Skeletal muscle tissue (tissue), 3 donors: ENCODE measurements at regions not wholly inside any gene's neighbourhood (a gene's known extent, or its start where the extent isn't known, plus 50 kb on each side); places are given as distances from the start of the nearest gene placed in this dataset.

ENCODE experiments used
- H3K27ac ChIP-seq: one replicate; pipeline ENCODE4 v1.7.0; 2013; ENCODE audit warnings: mild to moderate bottlenecking, low read depth, low read length, inconsistent platforms
- H3K27me3 ChIP-seq, 3 donors: one replicate each; pipeline ENCODE4 v1.7.0; 2013; ENCODE audit warnings: low read length in 3 of 3; ENCODE audit not compliant: control insufficient read depth in 3 of 3, insufficient read depth in 3 of 3
- H3K36me3 ChIP-seq, 3 donors: one replicate each; pipeline ENCODE4 v1.7.0; 2013; ENCODE audit warnings: low read length in 3 of 3; ENCODE audit not compliant: control insufficient read depth in 3 of 3, insufficient read depth in 3 of 3
- H3K4me1 ChIP-seq, 3 donors: one replicate each; pipeline ENCODE4 v1.7.0; 2013; ENCODE audit warnings: low read length in 3 of 3, mild to moderate bottlenecking in 3 of 3; ENCODE audit not compliant: control insufficient read depth in 3 of 3, insufficient read depth in 3 of 3
- H3K4me3 ChIP-seq, 3 donors: one replicate each; pipeline ENCODE4 v1.7.0; 2013; ENCODE audit warnings: low read length in 3 of 3
- H3K9ac ChIP-seq, 3 donors: one replicate each; pipeline ENCODE4 v1.7.0; 2013; ENCODE audit warnings: low read length in 3 of 3, mild to moderate bottlenecking in 3 of 3, moderate library complexity in 2 of 3, low read depth in 1 of 3
- H3K9me3 ChIP-seq, 3 donors: one replicate each; pipeline ENCODE4 v1.7.0; 2013; ENCODE audit warnings: low read length in 3 of 3; ENCODE audit not compliant: control insufficient read depth in 3 of 3
- donor health status: Osteomylitis.

DNA sequence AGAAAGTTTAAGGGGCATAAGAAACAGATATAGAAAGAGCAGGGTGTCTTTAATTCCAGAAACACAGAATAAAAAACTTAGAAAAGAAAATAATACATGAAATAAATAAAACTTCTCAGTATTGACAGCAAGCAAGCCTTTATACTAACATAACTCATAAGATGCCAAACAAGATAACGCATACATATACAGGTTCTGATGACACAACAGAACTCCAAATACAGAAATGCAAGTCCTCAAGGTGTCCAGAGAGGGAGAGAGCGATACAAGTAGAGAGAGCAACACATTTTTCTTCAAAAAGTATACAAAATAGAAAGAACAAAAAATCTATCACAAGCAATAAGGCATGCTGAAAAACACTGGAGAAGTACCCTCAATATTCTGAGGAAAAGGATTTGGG lies 314.6 kb upstream of the POM121L12 start:
- no peaks in the 10 kb centered on the region for H3K27me3 ChIP-seq
- H3K4me1 ChIP-seq = no peaks in the 10 kb centered on the region
- no peak overlapping the region for H3K9ac ChIP-seq
- no peak overlapping the region for H3K27ac ChIP-seq
- peaks cover 0 to 1% (median 0%) of the 10 kb centered on the region in 3 donors for H3K9me3 ChIP-seq
- no peak overlapping the region for H3K4me3 ChIP-seq
- no peaks in the 10 kb centered on the region for H3K36me3 ChIP-seq

DNA sequence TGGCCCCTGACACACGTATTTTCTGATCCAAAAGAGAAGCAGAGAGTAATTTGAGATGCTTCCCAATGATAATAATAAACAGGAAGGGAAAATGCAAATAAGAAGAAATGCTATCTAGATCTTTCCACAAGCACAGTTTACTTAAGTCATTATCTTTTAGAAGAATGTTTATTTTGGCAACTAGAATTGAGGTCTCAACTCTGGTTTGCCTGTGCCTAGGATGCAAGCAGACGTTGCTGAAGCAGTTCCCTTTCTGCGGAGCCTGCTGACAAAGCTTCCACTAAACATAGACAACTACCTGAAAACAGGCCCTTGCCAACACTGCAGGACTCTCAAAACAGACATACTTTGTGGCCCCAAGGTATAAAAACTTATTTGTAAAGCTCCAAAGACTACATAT lies 315.8 kb upstream of the POM121L12 start:
- Histone ChIP-seq H3K4me1 (no peaks in the 10 kb centered on the region), H3K4me3 (no peak overlapping the region), H3K9me3 (peaks cover 0 to 1% (median 0%) of the 10 kb centered on the region in 3 donors), H3K9ac (no peak overlapping the region), H3K27me3 (no peaks in the 10 kb centered on the region), H3K36me3 (no peaks in the 10 kb centered on the region), H3K27ac (no peak overlapping the region)

DNA sequence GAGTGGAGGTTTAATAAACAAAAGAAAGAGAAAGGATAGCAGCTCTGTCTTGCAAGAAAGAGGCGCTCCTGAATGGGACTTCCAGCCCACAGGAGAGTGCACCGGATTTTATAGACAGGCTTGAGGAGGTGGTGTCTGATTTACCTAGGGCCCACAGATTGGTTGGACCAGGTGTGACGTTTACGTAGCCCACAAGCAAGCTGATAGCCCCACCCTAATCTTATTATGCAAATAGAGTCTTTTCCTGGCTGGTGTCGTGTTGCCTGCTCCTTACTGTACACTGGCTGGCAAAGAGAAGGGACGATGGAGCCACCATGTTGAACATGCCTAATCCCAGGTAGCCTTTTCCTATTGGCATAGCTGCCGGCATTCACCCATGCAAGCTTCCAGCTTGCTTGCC lies 319.7 kb upstream of the POM121L12 start:
- no peaks in the 10 kb centered on the region for H3K27me3 ChIP-seq
- H3K4me3 ChIP-seq = no peak overlapping the region
- no peak overlapping the region for H3K9ac ChIP-seq
- no peaks in the 10 kb centered on the region for H3K36me3 ChIP-seq
- no peaks in the 10 kb centered on the region for H3K4me1 ChIP-seq
- peaks cover 0 to 1% (median 0%) of the 10 kb centered on the region in 3 donors for H3K9me3 ChIP-seq
- no peak overlapping the region for H3K27ac ChIP-seq

DNA sequence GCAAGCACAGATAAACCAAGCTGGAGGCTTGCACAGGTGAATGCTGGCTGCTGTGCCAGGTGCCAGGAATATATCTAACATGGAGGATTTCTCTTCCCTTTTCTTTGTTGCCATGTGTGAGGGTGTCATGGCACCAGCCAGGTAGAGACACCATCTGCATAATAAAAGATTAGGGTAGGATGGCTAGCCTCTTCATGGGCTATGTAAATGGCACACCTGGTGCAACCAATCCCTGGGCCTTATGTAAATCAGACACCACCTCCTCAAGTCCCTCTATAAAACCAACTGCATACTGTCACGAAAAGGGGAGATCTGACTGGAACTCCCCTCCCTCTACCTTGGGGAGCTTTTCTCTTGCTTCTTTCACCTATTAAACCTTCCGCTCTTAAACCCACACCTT lies 322.5 kb upstream of the POM121L12 start:
- Histone ChIP-seq H3K9me3 (peaks cover 0 to 2% (median 1%) of the 10 kb centered on the region in 3 donors), H3K9ac (no peak overlapping the region), H3K4me1 (no peaks in the 10 kb centered on the region), H3K4me3 (no peak overlapping the region), H3K27ac (no peak overlapping the region), H3K27me3 (no peaks in the 10 kb centered on the region), H3K36me3 (no peaks in the 10 kb centered on the region)

DNA sequence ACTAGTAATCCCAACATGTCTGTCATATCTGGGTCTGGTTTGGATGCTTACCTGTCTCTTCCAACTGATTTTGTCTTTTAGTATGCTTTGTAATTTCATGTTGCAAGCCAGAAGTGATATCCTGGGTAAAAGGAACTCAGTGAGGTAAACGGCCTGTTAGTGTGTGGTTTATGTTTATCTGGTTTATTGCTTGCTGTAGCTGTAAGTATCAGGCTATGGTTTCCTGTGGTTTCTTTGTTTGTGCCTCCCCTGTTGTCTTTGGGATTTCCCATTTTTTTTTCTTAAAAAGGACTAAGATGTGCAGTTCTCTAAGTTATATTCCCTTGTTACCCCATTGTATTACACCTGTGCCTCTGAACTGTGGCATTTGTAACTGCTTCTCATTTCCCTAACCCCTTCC lies 323.5 kb upstream of the POM121L12 start:
- Histone ChIP-seq H3K27me3 (no peaks in the 10 kb centered on the region), H3K36me3 (no peaks in the 10 kb centered on the region), H3K9ac (no peak overlapping the region), H3K27ac (no peak overlapping the region), H3K4me1 (no peaks in the 10 kb centered on the region), H3K4me3 (no peak overlapping the region), H3K9me3 (peaks cover 0 to 2% (median 1%) of the 10 kb centered on the region in 3 donors)

DNA sequence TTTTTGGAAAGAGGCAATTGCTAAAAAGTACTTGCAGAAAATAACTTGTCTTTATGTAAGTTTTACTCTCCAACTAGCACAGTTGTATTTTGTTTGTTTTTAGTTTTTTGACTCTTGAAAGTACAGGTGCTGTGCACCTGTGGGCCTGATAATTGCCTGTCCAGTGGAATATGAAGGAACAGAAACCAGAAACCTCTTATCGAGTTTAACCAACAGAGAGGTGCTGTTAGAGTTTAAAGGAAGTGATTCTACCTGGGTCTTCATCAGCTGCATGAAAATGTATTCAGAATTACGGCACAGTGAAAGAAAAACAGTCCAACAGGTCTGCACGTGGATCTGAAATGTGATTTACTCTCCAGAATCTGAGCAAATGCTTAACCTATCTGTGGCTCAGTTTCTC lies 326.6 kb upstream of the POM121L12 start:
- Histone ChIP-seq H3K27ac (no peak overlapping the region), H3K9ac (no peak overlapping the region), H3K9me3 (peaks cover 0 to 2% (median 0%) of the 10 kb centered on the region in 3 donors), H3K27me3 (no peaks in the 10 kb centered on the region), H3K36me3 (no peaks in the 10 kb centered on the region), H3K4me3 (no peak overlapping the region), H3K4me1 (no peaks in the 10 kb centered on the region)

DNA sequence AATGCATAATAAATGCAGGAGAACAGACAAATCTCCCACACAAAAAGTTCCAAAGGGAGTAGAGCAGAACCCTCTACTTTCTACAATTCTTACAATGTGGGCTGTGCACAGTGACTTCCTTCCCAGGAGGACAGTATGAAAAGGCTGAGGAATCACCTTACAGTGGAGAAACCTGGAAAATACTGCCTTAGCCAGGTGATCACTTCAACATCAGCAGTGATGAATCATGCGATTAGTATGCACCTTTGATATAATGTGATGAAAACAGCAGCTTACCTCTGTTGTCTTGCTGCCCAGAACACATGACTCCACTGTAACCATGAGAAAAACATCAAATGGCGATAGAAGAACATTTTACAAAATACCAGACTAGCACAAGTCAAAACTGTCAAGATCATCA lies 329.7 kb upstream of the POM121L12 start:
- H3K27me3 ChIP-seq = no peaks in the 10 kb centered on the region
- no peaks in the 10 kb centered on the region for H3K4me1 ChIP-seq
- peaks cover 0 to 2% (median 0%) of the 10 kb centered on the region in 3 donors for H3K9me3 ChIP-seq
- no peak overlapping the region for H3K4me3 ChIP-seq
- H3K9ac ChIP-seq = no peak overlapping the region
- no peaks in the 10 kb centered on the region for H3K36me3 ChIP-seq
- no peak overlapping the region for H3K27ac ChIP-seq

DNA sequence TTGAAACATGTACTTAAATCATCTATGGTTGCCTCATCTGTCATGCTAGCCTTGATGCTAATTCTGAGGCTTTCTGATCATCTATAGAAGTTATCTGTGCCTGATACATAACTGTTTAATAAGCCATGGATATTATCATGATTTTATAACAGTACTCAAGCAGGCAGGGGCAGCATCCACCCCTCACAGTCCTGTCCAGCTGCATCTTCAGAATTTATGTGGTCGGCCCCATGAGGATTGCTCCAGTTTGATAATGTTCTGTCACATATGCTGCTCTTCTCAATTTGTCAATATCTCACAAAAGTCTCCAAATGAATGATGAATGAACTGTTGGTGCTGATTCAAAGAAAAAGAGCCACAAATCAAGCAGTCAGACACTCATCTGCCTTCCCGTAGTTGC lies 335.1 kb upstream of the POM121L12 start:
- Histone ChIP-seq H3K9me3 (no peaks in the 10 kb centered on the region), H3K4me1 (no peaks in the 10 kb centered on the region), H3K9ac (no peak overlapping the region), H3K27me3 (no peaks in the 10 kb centered on the region), H3K4me3 (no peak overlapping the region), H3K36me3 (no peaks in the 10 kb centered on the region), H3K27ac (no peak overlapping the region)

DNA sequence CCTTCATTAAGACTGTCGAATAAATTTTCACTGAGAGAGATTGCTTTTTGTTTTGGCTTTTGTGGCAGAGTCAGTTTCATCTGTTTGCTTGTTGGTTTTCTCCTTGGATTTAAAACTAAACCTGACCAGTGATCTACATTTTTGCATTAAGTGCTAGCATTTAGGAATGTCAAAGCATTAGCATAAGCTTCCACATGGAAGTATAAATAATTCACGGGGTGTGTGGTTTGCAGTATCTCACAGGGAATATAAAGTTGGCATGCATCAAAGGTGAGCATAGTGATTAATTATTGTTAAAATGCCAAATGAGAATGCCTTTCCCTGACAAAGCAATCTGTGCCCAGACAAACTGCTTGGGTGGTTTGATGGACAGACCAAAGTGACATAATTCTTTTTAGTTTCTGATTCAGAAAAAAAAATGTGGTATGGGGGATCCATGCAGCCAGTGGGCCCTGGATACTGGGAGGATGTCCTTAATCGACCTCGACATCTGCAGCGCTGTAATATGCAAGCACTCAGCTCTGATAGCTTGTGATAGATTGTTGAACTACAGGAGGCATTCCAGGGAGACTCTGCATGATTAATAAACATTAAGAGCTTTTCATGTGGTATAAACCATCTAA lies 339.3 kb upstream of the POM121L12 start:
- no peak overlapping the region for H3K4me3 ChIP-seq
- no peaks in the 10 kb centered on the region for H3K27me3 ChIP-seq
- H3K9ac ChIP-seq = no peak overlapping the region
- peaks cover 0 to 3% (median 0%) of the 10 kb centered on the region in 3 donors for H3K9me3 ChIP-seq
- no peaks in the 10 kb centered on the region for H3K36me3 ChIP-seq
- H3K27ac ChIP-seq = no peak overlapping the region
- H3K4me1 ChIP-seq = no peaks in the 10 kb centered on the region

DNA sequence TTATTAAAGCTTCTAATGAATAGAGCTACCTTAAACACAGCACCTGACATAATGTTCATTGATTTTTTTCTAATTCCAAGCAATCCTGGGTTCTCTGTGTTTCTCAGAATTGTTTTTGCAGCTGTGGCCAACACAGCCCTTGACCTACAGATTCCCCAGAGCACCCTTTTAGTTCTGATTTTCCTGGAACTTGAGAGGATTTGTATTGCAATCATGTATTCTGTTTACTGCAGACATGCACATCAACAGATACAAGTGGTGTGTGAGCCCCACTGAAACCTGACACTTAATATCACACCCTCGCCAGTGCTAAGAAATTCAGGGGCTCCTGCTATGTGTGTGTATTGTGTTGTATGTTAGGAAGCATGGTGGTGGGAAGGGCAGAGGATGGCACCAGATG lies 344.2 kb upstream of the POM121L12 start:
- Histone ChIP-seq H3K9me3 (peaks cover 0 to 3% (median 0%) of the 10 kb centered on the region in 3 donors), H3K9ac (no peak overlapping the region), H3K4me3 (no peak overlapping the region), H3K27ac (no peak overlapping the region), H3K36me3 (no peaks in the 10 kb centered on the region), H3K27me3 (no peaks in the 10 kb centered on the region), H3K4me1 (no peaks in the 10 kb centered on the region)
